ENCODE measurements at regions not wholly inside any gene's neighbourhood (a gene's known extent, or its start where the extent isn't known, plus 50 kb on each side); places are given as distances from the start of the nearest gene placed in this dataset.
"Not testable (repeated sequence)": the region's sequence is repeated elsewhere in the genome, so short reads cannot be mapped to it uniquely, and the experiment has no call there.

DNA sequence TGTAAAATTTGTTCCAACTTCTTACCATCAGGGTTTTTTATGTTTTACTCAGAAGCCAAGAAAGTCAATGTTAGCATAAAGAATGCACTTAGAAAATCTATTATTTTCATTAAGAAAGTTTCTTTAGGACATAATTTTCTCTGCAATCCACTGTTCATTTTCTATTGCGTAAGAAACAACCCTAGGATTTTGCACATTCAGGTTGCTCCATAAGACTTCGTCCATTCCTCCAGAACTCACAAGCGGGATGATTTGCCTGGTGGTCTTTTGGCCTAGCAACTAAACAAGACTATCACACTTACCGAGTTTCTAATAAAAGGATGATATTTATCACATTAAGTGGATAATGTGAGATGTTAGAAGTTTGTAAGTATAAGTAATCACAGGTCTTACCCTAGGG is 376.3 kb upstream of the INTU start:
- TF ChIP-seq, protein P1, sequence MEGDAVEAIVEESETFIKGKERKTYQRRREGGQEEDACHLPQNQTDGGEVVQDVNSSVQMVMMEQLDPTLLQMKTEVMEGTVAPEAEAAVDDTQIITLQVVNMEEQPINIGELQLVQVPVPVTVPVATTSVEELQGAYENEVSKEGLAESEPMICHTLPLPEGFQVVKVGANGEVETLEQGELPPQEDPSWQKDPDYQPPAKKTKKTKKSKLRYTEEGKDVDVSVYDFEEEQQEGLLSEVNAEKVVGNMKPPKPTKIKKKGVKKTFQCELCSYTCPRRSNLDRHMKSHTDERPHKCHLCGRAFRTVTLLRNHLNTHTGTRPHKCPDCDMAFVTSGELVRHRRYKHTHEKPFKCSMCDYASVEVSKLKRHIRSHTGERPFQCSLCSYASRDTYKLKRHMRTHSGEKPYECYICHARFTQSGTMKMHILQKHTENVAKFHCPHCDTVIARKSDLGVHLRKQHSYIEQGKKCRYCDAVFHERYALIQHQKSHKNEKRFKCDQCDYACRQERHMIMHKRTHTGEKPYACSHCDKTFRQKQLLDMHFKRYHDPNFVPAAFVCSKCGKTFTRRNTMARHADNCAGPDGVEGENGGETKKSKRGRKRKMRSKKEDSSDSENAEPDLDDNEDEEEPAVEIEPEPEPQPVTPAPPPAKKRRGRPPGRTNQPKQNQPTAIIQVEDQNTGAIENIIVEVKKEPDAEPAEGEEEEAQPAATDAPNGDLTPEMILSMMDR (IDR thresholded peaks at IDR 0.05; ENCODE audit: low read depth, low read length), result no peak
- H3K9me3 ChIP-seq, result no peaks in the 10 kb centered on the region
- no peak for DNase-seq
- no peak overlapping the region for H3K4me3 ChIP-seq (ENCODE audit: low read depth, low read length)
- no peaks in the 10 kb centered on the region for H3K27me3 ChIP-seq
- H3K36me3 ChIP-seq, result no peaks in the 10 kb centered on the region
- H3K4me1 ChIP-seq, result no peaks in the 10 kb centered on the region

DNA sequence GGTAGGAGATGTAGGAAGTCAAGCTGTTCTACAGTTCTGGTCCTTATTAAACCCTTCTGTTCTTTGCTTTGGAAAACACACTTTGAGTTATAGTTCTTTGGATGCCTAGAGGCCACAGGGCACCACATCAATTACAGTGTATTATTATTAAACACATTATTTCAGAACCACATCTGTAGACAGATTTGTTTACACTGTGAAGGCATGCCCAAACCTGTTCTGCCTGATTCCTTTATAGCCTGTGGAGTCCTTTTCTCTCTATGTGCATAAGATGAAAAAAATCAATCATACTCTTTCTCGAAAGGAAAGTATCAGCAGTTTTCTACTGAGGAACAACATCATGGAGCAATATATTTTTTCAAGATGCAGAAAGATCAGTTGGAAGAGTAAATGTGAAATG is 371.3 kb upstream of the INTU start:
- Histone ChIP-seq H3K9me3 (no peaks in the 10 kb centered on the region), H3K4me1 (no peaks in the 10 kb centered on the region), H3K4me3 (ENCODE audit: low read depth, low read length) (no peak overlapping the region), H3K36me3 (no peaks in the 10 kb centered on the region), H3K27me3 (no peaks in the 10 kb centered on the region)
- TF ChIP-seq, protein P1 (IDR thresholded peaks at IDR 0.05; ENCODE audit: low read depth, low read length), result no peak
- no peak for DNase-seq

DNA sequence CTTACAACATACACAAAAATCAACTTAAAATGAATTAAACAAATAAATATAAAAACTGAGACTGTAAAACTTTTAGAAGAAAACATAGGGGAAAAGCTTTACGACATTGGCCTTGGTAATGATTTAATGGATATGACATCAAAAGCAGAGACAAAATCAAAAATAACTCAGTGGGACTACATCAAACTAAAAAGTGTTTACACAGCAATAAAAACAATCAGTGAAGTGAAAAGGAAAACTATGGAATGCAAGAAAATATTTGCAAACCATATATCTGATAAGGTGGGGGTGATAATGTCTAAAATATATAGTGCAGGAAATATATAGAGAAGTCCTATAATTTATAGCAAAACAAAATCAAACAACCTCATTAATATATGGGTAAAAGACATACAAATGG is 364.4 kb upstream of the INTU start:
- Histone ChIP-seq H3K27me3 (no peaks in the 10 kb centered on the region), H3K4me1 (no peaks in the 10 kb centered on the region), H3K36me3 (no peaks in the 10 kb centered on the region), H3K4me3 (ENCODE audit: low read depth, low read length) (no peak overlapping the region), H3K9me3 (no peaks in the 10 kb centered on the region)
- DNase-seq, result no peak
- TF ChIP-seq, protein P1 (IDR thresholded peaks at IDR 0.05; ENCODE audit: low read depth, low read length), result no peak

DNA sequence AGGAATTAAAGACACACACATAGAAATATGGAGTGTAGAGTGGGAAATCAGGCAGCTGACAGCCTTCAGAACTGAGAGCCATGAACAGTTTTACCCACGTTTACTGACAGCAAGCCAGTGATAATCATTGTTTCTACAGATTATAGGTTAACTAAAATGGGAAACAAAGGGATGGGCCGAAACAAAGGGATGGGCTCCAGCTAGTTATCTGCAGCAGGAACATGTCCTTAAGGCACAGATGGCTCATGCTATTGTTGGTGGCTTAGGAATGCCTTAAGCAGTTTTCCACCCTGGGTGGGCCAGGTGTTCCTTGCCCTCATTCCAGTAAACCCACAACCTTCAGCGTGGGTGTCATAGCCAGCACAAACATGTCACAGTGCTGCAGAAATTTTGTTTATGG is 355.7 kb upstream of the INTU start:
- H3K9me3 ChIP-seq; H3K36me3 ChIP-seq; DNase-seq; H3K4me3 ChIP-seq (ENCODE audit: low read depth, low read length); H3K27me3 ChIP-seq; H3K4me1 ChIP-seq: not testable (repeated sequence)

DNA sequence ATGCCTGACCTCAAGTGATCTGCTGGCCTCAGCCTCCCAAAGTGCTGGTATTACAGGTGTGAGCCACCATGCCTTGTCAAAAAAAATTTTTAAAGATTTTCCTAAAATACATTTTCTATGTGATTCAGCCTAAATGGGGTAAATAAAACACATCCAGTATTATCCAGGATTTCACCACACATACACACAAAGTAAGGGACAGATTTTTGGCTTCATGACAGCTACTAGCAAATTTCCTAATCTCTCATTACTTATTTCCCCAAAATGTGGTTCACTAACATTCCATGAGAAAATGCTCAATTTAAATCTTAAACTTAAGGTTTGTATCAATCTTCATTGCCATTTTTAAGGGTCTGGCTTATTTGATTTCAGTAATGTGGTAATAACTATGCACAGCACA is 348.5 kb upstream of the INTU start:
- TF ChIP-seq, protein P1 (IDR thresholded peaks at IDR 0.05; ENCODE audit: low read depth, low read length), result no peak
- H3K9me3 ChIP-seq, result no peaks in the 10 kb centered on the region
- H3K27me3 ChIP-seq, result no peaks in the 10 kb centered on the region
- H3K36me3 ChIP-seq, result no peaks in the 10 kb centered on the region
- H3K4me1 ChIP-seq, result peaks cover 3% of the 10 kb centered on the region; the same call in 1 of the 2 replicates
- DNase-seq, result no peak
- no peak overlapping the region for H3K4me3 ChIP-seq (ENCODE audit: low read depth, low read length)

DNA sequence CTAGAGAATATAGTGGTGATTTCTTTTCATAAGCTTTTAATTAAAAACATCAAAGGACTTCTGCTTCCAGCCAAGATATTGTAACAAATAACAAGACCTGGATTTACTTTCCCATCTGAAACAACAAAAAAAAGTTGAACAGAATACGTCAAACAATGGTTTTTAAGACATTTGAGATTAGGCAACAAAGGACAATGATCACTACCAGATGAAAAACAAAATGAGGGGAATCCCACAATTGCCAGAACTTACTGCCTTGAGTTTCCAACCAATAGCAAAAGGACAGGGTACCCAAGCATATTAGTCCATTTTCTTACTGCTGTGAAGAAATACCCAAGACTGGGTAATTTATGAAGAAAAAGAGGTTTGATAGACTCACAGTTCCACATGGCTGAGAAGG is 341.4 kb upstream of the INTU start:
- H3K27me3 ChIP-seq, result no peaks in the 10 kb centered on the region
- H3K9me3 ChIP-seq, result peaks cover 5% of the 10 kb centered on the region
- no peaks in the 10 kb centered on the region for H3K36me3 ChIP-seq
- DNase-seq, result no peak
- TF ChIP-seq, protein P1 (IDR thresholded peaks at IDR 0.05; ENCODE audit: low read depth, low read length), result no peak
- H3K4me1 ChIP-seq, result no peaks in the 10 kb centered on the region
- no peak overlapping the region for H3K4me3 ChIP-seq (ENCODE audit: low read depth, low read length)

DNA sequence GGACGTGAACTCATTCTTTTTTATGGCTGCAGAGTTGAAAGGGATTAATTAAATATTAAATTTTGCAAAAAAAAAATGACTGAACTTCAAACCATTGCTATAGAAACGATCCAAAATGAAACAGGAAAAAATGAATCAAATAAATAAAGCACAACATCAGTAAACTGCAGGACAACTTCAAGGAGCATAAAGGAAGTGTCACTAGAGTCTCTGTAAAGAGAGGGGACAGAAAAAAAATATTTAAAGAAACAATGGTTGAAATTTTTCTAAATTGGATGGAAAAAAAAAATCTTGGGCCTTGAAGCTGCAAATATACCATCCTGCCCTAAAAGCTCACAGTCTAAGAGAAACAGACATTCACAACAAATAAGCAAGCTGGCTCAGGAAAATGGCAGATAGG is 339.3 kb upstream of the INTU start:
- TF ChIP-seq, protein P1 (IDR thresholded peaks at IDR 0.05; ENCODE audit: low read depth, low read length), result no peak
- H3K4me3 ChIP-seq (ENCODE audit: low read depth, low read length), result no peak overlapping the region
- H3K4me1 ChIP-seq, result no peaks in the 10 kb centered on the region
- H3K27me3 ChIP-seq, result no peaks in the 10 kb centered on the region
- no peaks in the 10 kb centered on the region for H3K36me3 ChIP-seq
- H3K9me3 ChIP-seq, result peaks cover 5% of the 10 kb centered on the region
- no peak for DNase-seq

Measured in BE2C (cell line).